Activated CD4-positive, alpha-beta memory T cell treated with anti-CD3 and anti-CD28 coated beads for 36 hours (primary cell): ENCODE measurements at regions not wholly inside any gene's neighbourhood (a gene's known extent, or its start where the extent isn't known, plus 50 kb on each side); places are given as distances from the start of the nearest gene placed in this dataset.
"Not testable (repeated sequence)": the region's sequence is repeated elsewhere in the genome, so short reads cannot be mapped to it uniquely, and the experiment has no call there.

Experiments
- CTCF ChIA-PET: fragments of 350-600 bp; sonication (Branson Sonifier 250); formaldehyde crosslinking; loops from one replicate; lab custom pipeline; 2021; ENCODE audit warnings: antibody characterized with exemption, inconsistent platforms; lab: Charles Lee
- POLR2A ChIA-PET: fragments of 350-600 bp; sonication (Branson Sonifier 250); formaldehyde crosslinking; loops from one replicate; lab custom pipeline; 2021; ENCODE audit warnings: antibody characterized with exemption; lab: Charles Lee
- DNase-seq: peaks from one replicate; pipeline ENCODE4 v3.0.0-alpha.2; 2020
- H3K27ac Mint-ChIP-seq: one replicate; pipeline ENCODE4 v1.8.0; 2021; ENCODE audit warnings: mixed read lengths
- H3K27me3 Mint-ChIP-seq: one replicate; pipeline ENCODE4 v1.8.0; 2021; ENCODE audit warnings: mixed read lengths
- H3K36me3 Mint-ChIP-seq: one replicate; pipeline ENCODE4 v1.8.0; 2021; ENCODE audit warnings: mixed read lengths
- H3K4me1 Mint-ChIP-seq: one replicate; pipeline ENCODE4 v1.8.0; 2021; ENCODE audit warnings: low read depth, mixed read lengths
- H3K4me3 Mint-ChIP-seq: one replicate; pipeline ENCODE4 v1.8.0; 2021; ENCODE audit warnings: mild to moderate bottlenecking, mixed read lengths
- H3K9me3 Mint-ChIP-seq: one replicate; pipeline ENCODE4 v1.8.0; 2021; ENCODE audit warnings: mixed read lengths
- intact Hi-C: fragments of 100-400 bp; cut with micrococcal nuclease; formaldehyde crosslinking; loops from one replicate; pipeline ENCODE4 v1.15.1; 2023

GRCh38 chr1:61570191-61570590, 154.8 kb downstream of the TM2D1 start:
- Mint-ChIP-seq H3K27me3 (peaks cover 1% of the 10 kb centered on the region), H3K4me1 (no peaks in the 10 kb centered on the region), H3K36me3 (no peaks in the 10 kb centered on the region), H3K9me3 (peaks cover 5% of the 10 kb centered on the region), H3K4me3 (no peak overlapping the region), H3K27ac (no peak overlapping the region)
- DNase-seq, result no peak
- intact Hi-C loops, result no loop called here
- ChIA-PET CTCF (no interaction called here), POLR2A (no interaction called here)

GRCh38 chr1:61569303-61569621, 155.7 kb downstream of the TM2D1 start:
- POLR2A ChIA-PET, result no interaction called here
- Mint-ChIP-seq H3K27ac (no peak overlapping the region), H3K4me3 (no peak overlapping the region), H3K9me3 (peaks cover 10% of the 10 kb centered on the region), H3K36me3 (no peaks in the 10 kb centered on the region), H3K4me1 (no peaks in the 10 kb centered on the region), H3K27me3 (peaks cover 1% of the 10 kb centered on the region)
- CTCF ChIA-PET, result interaction anchor here (1.4 kb wide), 1 partner anchor 20 kb away, joined by 5 read pairs; no protein-coding TSS in a partner anchor
- no peak for DNase-seq
- intact Hi-C loops, result no loop called here

DNA sequence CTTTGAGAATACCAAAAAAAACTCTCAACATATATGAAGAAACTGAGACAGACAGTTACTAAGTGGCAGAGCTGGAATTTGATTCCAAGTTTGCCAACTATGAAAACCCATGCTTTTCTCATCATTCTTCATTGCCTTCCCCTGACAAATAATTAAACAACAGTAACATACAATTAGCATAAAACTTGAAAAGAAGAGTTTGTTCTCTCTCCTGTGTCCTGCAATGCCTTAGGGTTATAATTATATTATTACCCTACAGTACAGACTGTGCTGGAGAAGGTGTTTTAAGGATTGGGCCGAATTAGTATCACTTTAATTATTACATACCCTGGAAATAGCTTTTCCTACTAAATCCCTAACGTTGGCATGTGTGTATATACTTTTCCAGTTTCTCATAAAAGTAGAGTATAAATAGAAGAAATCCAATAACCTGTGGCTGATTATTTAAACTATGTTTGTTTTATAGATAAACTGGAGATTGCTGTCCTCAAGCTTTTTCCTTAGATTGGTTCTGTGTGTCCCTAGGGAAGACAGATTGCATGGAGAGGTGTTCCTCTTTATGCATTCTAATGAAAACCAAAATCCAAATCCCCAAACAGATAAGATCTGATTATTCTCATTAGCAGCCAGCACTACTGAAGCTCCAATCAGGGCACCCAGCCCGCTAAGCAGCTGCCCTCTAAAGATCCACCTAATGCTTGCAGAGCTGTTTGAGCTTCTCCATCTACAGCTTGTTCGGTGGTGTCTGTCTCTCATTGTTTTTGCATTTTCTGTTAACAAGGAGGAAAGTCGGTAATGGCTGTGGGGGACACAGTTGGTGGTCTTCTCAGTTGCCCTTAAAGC, 156.3 kb downstream of the TM2D1 start:
- POLR2A ChIA-PET, result no interaction called here
- peaks cover 10% of the 10 kb centered on the region for H3K9me3 Mint-ChIP-seq
- CTCF ChIA-PET, result interaction anchor here (1.4 kb wide), 1 partner anchor 21 kb away, joined by 5 read pairs; no protein-coding TSS in a partner anchor
- no peaks in the 10 kb centered on the region for H3K4me1 Mint-ChIP-seq
- H3K36me3 Mint-ChIP-seq, result no peaks in the 10 kb centered on the region
- no peaks in the 10 kb centered on the region for H3K27me3 Mint-ChIP-seq
- H3K4me3 Mint-ChIP-seq, result no peak overlapping the region
- DNase-seq, result no peak
- intact Hi-C loops, result no loop called here
- H3K27ac Mint-ChIP-seq, result no peak overlapping the region

DNA sequence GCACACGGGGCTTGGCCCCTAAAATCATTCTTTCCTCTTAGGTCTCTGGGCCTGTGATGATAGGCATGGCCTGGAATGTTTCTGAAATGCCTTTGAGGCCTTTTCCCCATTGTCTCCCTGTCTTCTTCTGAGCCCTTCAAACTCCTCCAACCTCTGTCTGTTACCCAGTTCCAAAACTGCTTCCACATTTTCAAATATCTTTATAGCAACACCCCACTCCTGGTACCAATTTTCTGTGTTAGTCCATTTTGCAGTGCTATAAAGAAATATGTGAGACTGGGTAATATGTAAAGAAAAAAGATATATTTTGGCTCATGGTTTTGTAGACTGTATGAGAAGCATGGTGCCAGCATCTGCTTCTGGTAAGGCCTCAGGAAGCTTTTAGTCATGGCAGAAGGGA, 158.8 kb downstream of the TM2D1 start:
- H3K4me3 Mint-ChIP-seq, result no peak overlapping the region
- CTCF ChIA-PET, result interaction anchor here (1.1 kb wide), 1 partner anchor 22 kb away, joined by 3 read pairs; no protein-coding TSS in a partner anchor
- POLR2A ChIA-PET, result no interaction called here

DNA sequence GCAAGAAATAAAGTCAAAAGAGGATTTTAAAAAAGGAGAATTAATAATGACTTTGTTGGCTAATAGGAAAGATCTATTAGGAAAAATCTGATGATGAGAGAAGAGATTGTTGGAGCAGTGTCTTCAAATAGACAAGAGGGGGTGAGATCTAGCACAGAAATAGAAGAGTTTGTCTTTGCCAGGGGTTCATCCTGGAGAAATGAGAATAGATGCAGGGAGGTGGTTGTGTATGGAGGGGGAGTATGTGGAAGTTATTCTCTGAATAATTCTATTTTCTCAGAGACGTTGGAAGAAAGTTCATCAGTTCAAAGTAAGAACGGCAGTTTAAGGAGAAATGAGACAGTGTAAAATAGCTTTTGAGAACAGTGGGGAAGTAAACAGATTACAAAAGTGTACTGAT, 161.3 kb downstream of the TM2D1 start:
- no peak overlapping the region for H3K4me3 Mint-ChIP-seq
- H3K9me3 Mint-ChIP-seq, result peaks cover 10% of the 10 kb centered on the region
- no peaks in the 10 kb centered on the region for H3K36me3 Mint-ChIP-seq
- H3K27ac Mint-ChIP-seq, result no peak overlapping the region
- intact Hi-C loops, result no loop called here
- H3K4me1 Mint-ChIP-seq, result no peaks in the 10 kb centered on the region
- no peaks in the 10 kb centered on the region for H3K27me3 Mint-ChIP-seq
- CTCF ChIA-PET, result no interaction called here
- DNase-seq, result no peak
- POLR2A ChIA-PET, result no interaction called here

More for the DNA sequence above, 158.8 kb downstream of the TM2D1 start:
- intact Hi-C loops, result no loop called here
- H3K9me3 Mint-ChIP-seq, result peaks cover 10% of the 10 kb centered on the region
- no peak for DNase-seq
- H3K4me1 Mint-ChIP-seq, result no peaks in the 10 kb centered on the region
- H3K27ac Mint-ChIP-seq, result no peak overlapping the region
- no peaks in the 10 kb centered on the region for H3K27me3 Mint-ChIP-seq
- no peaks in the 10 kb centered on the region for H3K36me3 Mint-ChIP-seq

DNA sequence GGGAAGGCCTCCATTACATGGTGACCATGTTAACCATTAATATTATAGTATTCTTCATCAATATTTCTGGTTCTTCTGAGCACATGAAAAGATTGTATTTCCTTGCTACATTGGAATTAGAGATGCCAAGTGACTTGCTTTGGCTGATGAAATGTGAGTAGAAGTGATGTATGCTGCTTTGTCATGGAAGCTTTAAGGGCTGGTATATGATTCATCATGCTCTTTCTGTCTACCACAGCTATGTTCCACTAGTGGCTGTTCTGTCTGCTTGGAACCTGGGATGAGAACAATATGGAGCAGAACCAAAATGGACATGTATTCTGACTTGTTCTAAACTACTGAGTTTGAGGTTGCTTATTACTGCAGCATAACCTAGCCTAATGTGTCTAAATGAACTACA, 163.3 kb downstream of the TM2D1 start:
- POLR2A ChIA-PET, result no interaction called here
- no peaks in the 10 kb centered on the region for H3K4me1 Mint-ChIP-seq
- H3K27ac Mint-ChIP-seq, result no peak overlapping the region
- CTCF ChIA-PET, result no interaction called here
- intact Hi-C loops, result no loop called here
- no peak overlapping the region for H3K4me3 Mint-ChIP-seq
- no peaks in the 10 kb centered on the region for H3K27me3 Mint-ChIP-seq
- H3K36me3 Mint-ChIP-seq, result no peaks in the 10 kb centered on the region
- DNase-seq, result no peak
- H3K9me3 Mint-ChIP-seq, result peaks cover 10% of the 10 kb centered on the region

DNA sequence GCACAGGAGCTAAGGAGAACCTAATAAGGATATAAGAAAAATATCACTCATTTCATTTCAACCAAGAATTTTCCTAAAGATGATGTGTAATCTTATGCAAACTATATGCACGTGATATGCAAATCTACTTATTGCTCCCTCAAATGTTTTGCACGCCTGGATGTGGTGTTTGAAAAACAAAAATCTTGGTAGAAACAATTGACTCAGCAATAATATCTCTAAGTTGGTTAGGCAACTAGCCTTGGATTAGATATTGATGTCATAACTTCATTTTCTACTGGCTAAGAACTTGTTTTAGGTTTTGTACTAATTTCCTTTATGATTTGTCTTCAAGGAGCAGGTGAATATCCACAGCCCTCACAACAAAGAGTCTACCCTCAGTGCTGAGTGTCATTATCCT, 164.6 kb downstream of the TM2D1 start:
- Mint-ChIP-seq H3K4me1 (no peaks in the 10 kb centered on the region), H3K27me3 (no peaks in the 10 kb centered on the region), H3K9me3 (peaks cover 11% of the 10 kb centered on the region), H3K36me3 (no peaks in the 10 kb centered on the region), H3K27ac (no peak overlapping the region), H3K4me3 (no peak overlapping the region)
- CTCF ChIA-PET, result no interaction called here
- POLR2A ChIA-PET, result no interaction called here
- DNase-seq, result no peak
- intact Hi-C loops, result no loop called here

GRCh38 chr1:61556631-61557030, 168.3 kb downstream of the TM2D1 start:
- no peaks in the 10 kb centered on the region for H3K36me3 Mint-ChIP-seq
- H3K9me3 Mint-ChIP-seq, result peaks cover 6% of the 10 kb centered on the region
- H3K4me3 Mint-ChIP-seq, result no peak overlapping the region
- H3K27ac Mint-ChIP-seq, result no peak overlapping the region
- H3K27me3 Mint-ChIP-seq, result no peaks in the 10 kb centered on the region
- POLR2A ChIA-PET, result no interaction called here
- no peaks in the 10 kb centered on the region for H3K4me1 Mint-ChIP-seq
- DNase-seq, result no peak
- intact Hi-C loops, result no loop called here
- CTCF ChIA-PET, result interaction anchor here (0.9 kb wide), 1 partner anchor 9 kb away, joined by 5 read pairs; no protein-coding TSS in a partner anchor

GRCh38 chr1:61552630-61553305, 172.2 kb downstream of the TM2D1 start:
- DNase-seq, result no peak
- no peaks in the 10 kb centered on the region for H3K4me1 Mint-ChIP-seq
- H3K36me3 Mint-ChIP-seq, result no peaks in the 10 kb centered on the region
- CTCF ChIA-PET, result no interaction called here
- no peak overlapping the region for H3K27ac Mint-ChIP-seq
- H3K4me3 Mint-ChIP-seq, result no peak overlapping the region
- POLR2A ChIA-PET, result no interaction called here
- peaks cover 4% of the 10 kb centered on the region for H3K27me3 Mint-ChIP-seq
- intact Hi-C loops, result no loop called here
- peaks cover 6% of the 10 kb centered on the region for H3K9me3 Mint-ChIP-seq

GRCh38 chr1:61547302-61547701, 177.6 kb downstream of the TM2D1 start:
- H3K27ac Mint-ChIP-seq, H3K4me3 Mint-ChIP-seq, H3K4me1 Mint-ChIP-seq, H3K9me3 Mint-ChIP-seq, POLR2A ChIA-PET, H3K36me3 Mint-ChIP-seq, H3K27me3 Mint-ChIP-seq: not testable (repeated sequence)
- CTCF ChIA-PET, result interaction anchor here (0.6 to 2.7 kb wide), 8 partner anchors 10 to 497 kb away, joined by 3 to 14 read pairs (median 4); no protein-coding TSS in a partner anchor
- intact Hi-C loops, result loop anchor here (1.0 kb wide), 1 partner anchor 305 kb away; no protein-coding TSS in a partner anchor
- DNase-seq, result peak; percentile 31

- POLR2A ChIA-PET, H3K27me3 Mint-ChIP-seq, intact Hi-C loops, H3K9me3 Mint-ChIP-seq, H3K27ac Mint-ChIP-seq, H3K4me3 Mint-ChIP-seq, H3K36me3 Mint-ChIP-seq, DNase-seq, H3K4me1 Mint-ChIP-seq: not testable (repeated sequence)
- CTCF ChIA-PET, result interaction anchor here (0.9 kb wide), 1 partner anchor 44 kb away, joined by 3 read pairs; no protein-coding TSS in a partner anchor
Measured at GRCh38 chr1:61544870-61545269, 180.1 kb downstream of the TM2D1 start.

DNA sequence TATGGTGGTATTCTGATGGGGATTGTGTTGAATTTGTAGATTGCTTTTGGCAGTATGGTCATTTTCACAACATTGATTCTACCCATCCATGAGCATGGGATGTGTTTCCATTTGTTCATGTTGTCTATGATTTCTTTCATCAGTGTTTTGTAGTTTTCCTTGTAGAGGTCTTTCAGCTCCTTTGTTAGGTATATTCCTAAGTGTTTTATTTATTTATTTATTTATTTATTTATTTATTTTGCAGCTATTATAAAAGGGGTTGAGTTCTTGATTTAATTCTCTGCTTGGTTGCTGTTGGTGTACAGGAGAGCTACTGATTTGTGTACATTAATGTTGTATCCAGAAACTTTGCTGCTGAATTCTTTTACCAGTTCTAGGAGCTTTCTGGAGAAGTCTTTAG, 181.4 kb downstream of the TM2D1 start:
- intact Hi-C loops, H3K27me3 Mint-ChIP-seq, H3K9me3 Mint-ChIP-seq, H3K36me3 Mint-ChIP-seq, CTCF ChIA-PET, H3K4me3 Mint-ChIP-seq, H3K4me1 Mint-ChIP-seq, POLR2A ChIA-PET, DNase-seq, H3K27ac Mint-ChIP-seq: not testable (repeated sequence)
